ENCODE measurements at regions not wholly inside any gene's neighbourhood (a gene's known extent, or its start where the extent isn't known, plus 50 kb on each side); places are given as distances from the start of the nearest gene placed in this dataset.

GRCh38 chrX:35339796-35340195 lies 397.2 kb downstream of the FAM47B start:
- TF ChIP-seq NFIC (IDR thresholded peaks at IDR 0.05): no peak
- TF ChIP-seq RAD21 (IDR thresholded peaks at IDR 0.05; ENCODE audit: low read depth): no peak
- TF ChIP-seq CEBPB (IDR thresholded peaks at IDR 0.05): no peak
- no peak for TF ChIP-seq MAX (IDR thresholded peaks at IDR 0.05)
- TF ChIP-seq REST (IDR thresholded peaks at IDR 0.05; ENCODE audit: low read depth): no peak
- no peak for TF ChIP-seq CREB1 (IDR thresholded peaks at IDR 0.05; ENCODE audit: low read depth)
- no peak for TF ChIP-seq YY1 (IDR thresholded peaks at IDR 0.05; ENCODE audit: low read depth)
- TF ChIP-seq USF1 (IDR thresholded peaks at IDR 0.05): no peak
- TF ChIP-seq TAF1 (IDR thresholded peaks at IDR 0.05; ENCODE audit: low read depth): no peak
- no peak for TF ChIP-seq FOXM1 (IDR thresholded peaks at IDR 0.05; ENCODE audit: borderline replicate concordance, low read depth)
- no peak for TF ChIP-seq EP300 (IDR thresholded peaks at IDR 0.05; ENCODE audit: borderline replicate concordance)

Measured in Ishikawa (cell line).